ENCODE measurements at regions not wholly inside any gene's neighbourhood (a gene's known extent, or its start where the extent isn't known, plus 50 kb on each side); places are given as distances from the start of the nearest gene placed in this dataset.

DNA sequence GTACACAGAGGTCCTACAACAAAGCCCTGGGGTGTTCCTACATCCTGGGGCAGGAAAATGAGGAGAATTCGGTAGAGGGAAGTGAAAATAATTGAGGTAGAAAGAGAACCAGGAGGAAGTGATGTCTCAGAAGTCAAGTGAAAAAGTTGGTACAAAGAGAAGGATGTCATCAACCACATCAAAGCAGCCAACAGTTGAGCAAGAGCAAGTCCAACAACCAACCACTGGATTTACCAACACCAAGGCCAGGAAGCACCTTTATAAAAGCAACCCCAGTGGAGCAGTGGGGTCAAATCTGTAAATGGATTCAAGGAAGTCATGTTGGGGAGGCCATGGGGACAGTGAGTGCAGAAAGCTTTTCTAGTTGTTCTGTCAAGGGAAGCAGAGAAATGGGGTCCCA lies 360.4 kb downstream of the ZNF516 start:
- DNase-seq (ENCODE audit: low read depth, low spot score) = no peak
- in situ Hi-C loops (cut with HindIII; ENCODE audit: low sequenced_read_pairs) = no loop called here
- H3K4me3 ChIP-seq (ENCODE audit: low read depth, low read length) = no peak overlapping the region
- TF ChIP-seq, protein P1, sequence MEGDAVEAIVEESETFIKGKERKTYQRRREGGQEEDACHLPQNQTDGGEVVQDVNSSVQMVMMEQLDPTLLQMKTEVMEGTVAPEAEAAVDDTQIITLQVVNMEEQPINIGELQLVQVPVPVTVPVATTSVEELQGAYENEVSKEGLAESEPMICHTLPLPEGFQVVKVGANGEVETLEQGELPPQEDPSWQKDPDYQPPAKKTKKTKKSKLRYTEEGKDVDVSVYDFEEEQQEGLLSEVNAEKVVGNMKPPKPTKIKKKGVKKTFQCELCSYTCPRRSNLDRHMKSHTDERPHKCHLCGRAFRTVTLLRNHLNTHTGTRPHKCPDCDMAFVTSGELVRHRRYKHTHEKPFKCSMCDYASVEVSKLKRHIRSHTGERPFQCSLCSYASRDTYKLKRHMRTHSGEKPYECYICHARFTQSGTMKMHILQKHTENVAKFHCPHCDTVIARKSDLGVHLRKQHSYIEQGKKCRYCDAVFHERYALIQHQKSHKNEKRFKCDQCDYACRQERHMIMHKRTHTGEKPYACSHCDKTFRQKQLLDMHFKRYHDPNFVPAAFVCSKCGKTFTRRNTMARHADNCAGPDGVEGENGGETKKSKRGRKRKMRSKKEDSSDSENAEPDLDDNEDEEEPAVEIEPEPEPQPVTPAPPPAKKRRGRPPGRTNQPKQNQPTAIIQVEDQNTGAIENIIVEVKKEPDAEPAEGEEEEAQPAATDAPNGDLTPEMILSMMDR (IDR thresholded peaks at IDR 0.05; ENCODE audit: low read depth, low read length) = no peak

DNA sequence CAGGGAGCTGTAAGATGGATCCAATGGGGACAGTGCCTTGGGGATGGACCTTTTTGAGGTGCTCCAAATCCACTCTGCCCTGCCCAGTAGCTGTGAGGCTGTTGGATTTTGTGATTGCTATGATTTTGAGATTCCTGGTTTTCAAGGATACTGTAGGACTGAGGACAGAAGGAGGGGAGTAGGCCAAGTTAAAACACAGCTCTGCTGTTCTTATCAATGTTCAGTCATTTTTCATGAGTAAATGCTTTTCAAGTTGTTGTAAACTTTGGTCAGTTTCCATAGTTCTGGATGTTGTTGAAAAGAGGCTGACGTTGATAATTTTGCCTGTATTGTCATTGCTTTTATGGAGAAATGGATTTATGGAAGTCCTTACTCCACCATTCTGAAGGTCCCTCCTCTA lies 361.2 kb downstream of the ZNF516 start:
- DNase-seq (ENCODE audit: low read depth, low spot score) = no peak
- TF ChIP-seq, protein P1 (IDR thresholded peaks at IDR 0.05; ENCODE audit: low read depth, low read length) = no peak
- H3K4me3 ChIP-seq (ENCODE audit: low read depth, low read length) = no peak overlapping the region
- in situ Hi-C loops (cut with HindIII; ENCODE audit: low sequenced_read_pairs) = no loop called here

DNA sequence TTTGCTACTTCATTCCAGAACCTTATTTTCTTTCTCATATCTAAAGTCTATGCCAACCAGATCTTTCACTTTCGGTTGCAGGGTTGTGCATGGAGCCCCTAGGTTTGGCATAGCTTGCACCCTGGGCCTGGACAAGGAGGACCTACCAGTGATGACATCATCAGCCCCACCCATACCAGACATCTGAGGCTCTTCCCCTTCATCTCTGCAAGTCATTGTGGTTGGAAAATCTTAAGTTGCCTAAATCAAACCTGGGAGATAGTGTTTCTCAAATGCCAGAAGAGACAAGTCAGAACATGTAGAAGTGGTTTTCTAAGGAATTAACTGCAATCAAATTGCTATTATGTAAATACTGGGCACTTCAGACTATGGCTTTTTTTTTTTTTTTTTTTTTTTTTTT lies 363.3 kb downstream of the ZNF516 start:
- no peak overlapping the region for H3K4me3 ChIP-seq (ENCODE audit: low read depth, low read length)
- TF ChIP-seq, protein P1 (IDR thresholded peaks at IDR 0.05; ENCODE audit: low read depth, low read length) = no peak
- in situ Hi-C loops (cut with HindIII; ENCODE audit: low sequenced_read_pairs) = no loop called here
- DNase-seq (ENCODE audit: low read depth, low spot score) = no peak

DNA sequence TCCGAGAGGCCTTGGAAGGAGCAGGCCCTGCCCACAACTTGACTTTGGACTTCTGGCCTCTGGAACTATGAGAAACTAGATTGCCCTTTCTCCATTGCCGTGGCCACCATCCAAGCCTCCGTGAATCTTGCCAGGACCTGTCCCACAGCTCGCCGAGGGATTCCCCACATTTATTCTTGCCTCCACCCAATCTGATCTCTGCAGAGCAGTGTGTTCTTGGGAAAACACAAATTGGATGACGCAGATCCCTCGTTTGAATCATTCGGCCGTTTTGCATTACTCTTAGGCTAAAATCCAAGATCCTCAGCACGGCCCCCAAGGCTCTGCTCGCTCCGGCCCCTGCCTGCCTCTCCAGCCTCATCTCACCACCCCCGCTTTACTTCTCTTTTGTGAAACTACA lies 364.2 kb downstream of the ZNF516 start:
- no peak for DNase-seq (ENCODE audit: low read depth, low spot score)
- H3K4me3 ChIP-seq (ENCODE audit: low read depth, low read length) = no peak overlapping the region
- TF ChIP-seq, protein P1 (IDR thresholded peaks at IDR 0.05; ENCODE audit: low read depth, low read length) = no peak
- in situ Hi-C loops (cut with HindIII; ENCODE audit: low sequenced_read_pairs) = no loop called here

DNA sequence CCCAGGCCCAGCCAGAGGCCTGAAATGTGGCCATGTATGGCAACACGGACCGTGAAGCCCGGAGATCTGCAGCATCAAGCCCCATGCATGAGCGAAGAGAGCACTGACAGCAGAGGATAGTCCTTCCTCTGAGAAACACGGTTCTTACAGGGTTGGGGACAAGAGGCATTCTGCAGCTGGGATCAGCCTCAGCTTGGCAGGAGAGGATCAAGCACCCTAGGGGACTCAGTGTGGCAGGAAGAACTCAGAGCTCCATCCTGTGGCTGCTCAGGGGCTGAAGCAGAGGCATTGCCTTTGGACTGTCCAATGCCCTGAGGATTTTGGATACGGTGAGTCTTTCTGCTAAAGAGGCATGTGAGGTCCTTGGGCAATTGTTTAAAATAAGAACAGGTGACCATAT lies 368.7 kb downstream of the ZNF516 start:
- no peak overlapping the region for H3K4me3 ChIP-seq (ENCODE audit: low read depth, low read length)
- no peak for DNase-seq (ENCODE audit: low read depth, low spot score)
- in situ Hi-C loops (cut with HindIII; ENCODE audit: low sequenced_read_pairs) = no loop called here
- TF ChIP-seq, protein P1 (IDR thresholded peaks at IDR 0.05; ENCODE audit: low read depth, low read length) = no peak

DNA sequence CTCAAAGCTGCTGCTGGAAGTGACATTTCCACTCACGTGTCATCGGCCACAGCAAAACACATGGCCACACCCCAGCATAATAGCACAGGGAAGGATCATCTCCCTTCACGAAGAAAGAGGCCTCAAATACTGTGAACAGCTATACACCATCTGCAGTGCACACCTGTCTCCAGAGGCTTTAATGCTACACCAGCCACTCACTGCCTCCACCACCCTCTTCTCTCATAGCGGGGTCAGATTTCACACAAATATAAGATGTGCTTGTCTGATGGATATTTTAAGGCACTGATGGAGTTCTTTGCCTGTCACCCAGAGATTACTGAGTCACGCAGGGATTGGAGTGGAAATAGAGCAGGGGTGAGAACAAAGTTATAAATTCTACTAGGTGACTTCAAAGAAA lies 374.0 kb downstream of the ZNF516 start:
- DNase-seq (ENCODE audit: low read depth, low spot score) = no peak
- TF ChIP-seq, protein P1 (IDR thresholded peaks at IDR 0.05; ENCODE audit: low read depth, low read length) = no peak
- no peak overlapping the region for H3K4me3 ChIP-seq (ENCODE audit: low read depth, low read length)
- in situ Hi-C loops (cut with HindIII; ENCODE audit: low sequenced_read_pairs) = no loop called here

DNA sequence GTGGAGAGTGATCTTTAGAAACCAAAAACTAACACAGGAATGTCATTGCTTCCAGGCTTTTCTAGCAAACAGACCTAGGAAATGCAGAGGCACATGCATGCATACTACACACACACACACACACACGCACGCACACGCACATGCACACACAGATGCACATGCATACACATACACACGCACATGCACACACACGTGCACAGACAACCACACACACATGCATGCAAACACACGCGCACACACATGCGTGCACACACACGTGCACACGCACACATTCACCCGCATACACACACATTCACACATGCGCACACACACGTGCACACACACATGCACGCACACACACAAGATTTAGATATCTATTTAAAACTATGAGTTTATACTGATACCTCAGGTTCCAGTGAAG lies 379.5 kb downstream of the ZNF516 start:
- TF ChIP-seq, protein P1 (IDR thresholded peaks at IDR 0.05; ENCODE audit: low read depth, low read length) = no peak
- in situ Hi-C loops (cut with HindIII; ENCODE audit: low sequenced_read_pairs) = no loop called here
- H3K4me3 ChIP-seq (ENCODE audit: low read depth, low read length) = no peak overlapping the region
- DNase-seq (ENCODE audit: low read depth, low spot score) = no peak
